ENCODE measurements at regions not wholly inside any gene's neighbourhood (a gene's known extent, or its start where the extent isn't known, plus 50 kb on each side); places are given as distances from the start of the nearest gene placed in this dataset.

GRCh38 chr2:138974651-138975050 lies 194.5 kb upstream of the NXPH2 start:
- no peak overlapping the region for H3K4me3 ChIP-seq
- TF ChIP-seq CTCF (IDR thresholded peaks at IDR 0.05), result no peak
- peaks cover 0 to 3% of the 10 kb centered on the region in 2 donors for H3K9me3 ChIP-seq
- ATAC-seq (no peak), DNase-seq (no peak)
- no peaks in the 10 kb centered on the region for H3K27me3 ChIP-seq
- no peak overlapping the region for H3K27ac ChIP-seq
- intact Hi-C loops (cut with DNase I), result no loop called here
- H3K36me3 ChIP-seq, result no peaks in the 10 kb centered on the region
- H3K4me1 ChIP-seq, result no peaks in the 10 kb centered on the region

DNA sequence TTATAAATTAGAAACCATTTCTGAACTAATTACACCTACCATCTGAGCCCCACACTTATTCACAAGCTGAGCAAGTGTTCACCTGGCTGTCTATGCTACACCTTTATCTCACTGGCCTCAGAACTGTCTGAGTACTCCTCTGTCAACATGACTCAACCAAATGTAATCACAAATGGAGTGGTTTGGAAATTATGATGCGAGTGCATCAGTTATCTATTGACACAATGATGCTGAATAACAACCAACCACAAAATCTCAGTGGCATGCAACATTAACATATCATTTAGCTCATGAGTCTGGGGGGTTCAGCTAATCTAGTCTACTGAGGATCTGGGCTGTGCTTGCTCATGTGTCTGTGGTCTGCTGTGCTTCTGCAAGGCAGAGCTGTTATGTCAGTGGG lies 184.2 kb upstream of the NXPH2 start:
- no peaks in the 10 kb centered on the region for H3K27me3 ChIP-seq
- no peaks in the 10 kb centered on the region for H3K9me3 ChIP-seq
- ATAC-seq, result no peak
- H3K4me1 ChIP-seq, result no peaks in the 10 kb centered on the region
- H3K27ac ChIP-seq, result no peak overlapping the region
- no peak for TF ChIP-seq CTCF (IDR thresholded peaks at IDR 0.05)
- intact Hi-C loops (cut with DNase I), result no loop called here
- DNase-seq, result no peak
- H3K4me3 ChIP-seq, result no peak overlapping the region
- no peaks in the 10 kb centered on the region for H3K36me3 ChIP-seq

- Histone ChIP-seq H3K27ac (no peak overlapping the region), H3K9me3 (no peaks in the 10 kb centered on the region), H3K4me3 (no peak overlapping the region), H3K27me3 (no peaks in the 10 kb centered on the region), H3K4me1 (no peaks in the 10 kb centered on the region), H3K36me3 (no peaks in the 10 kb centered on the region)
- DNase-seq (no peak), ATAC-seq (no peak)
- TF ChIP-seq CTCF (IDR thresholded peaks at IDR 0.05), result no peak
- intact Hi-C loops (cut with DNase I), result no loop called here
These were observed 182.5 kb upstream of the NXPH2 start for GRCh38 chr2:138962686-138963085.

GRCh38 chr2:138960191-138960590 lies 180.0 kb upstream of the NXPH2 start:
- intact Hi-C loops (cut with DNase I), result no loop called here
- DNase-seq (no peak), ATAC-seq (no peak)
- H3K9me3 ChIP-seq, result peaks cover 0 to 4% of the 10 kb centered on the region in 2 donors
- TF ChIP-seq CTCF (IDR thresholded peaks at IDR 0.05), result no peak
- H3K27me3 ChIP-seq, result no peaks in the 10 kb centered on the region
- no peak overlapping the region for H3K4me3 ChIP-seq
- no peaks in the 10 kb centered on the region for H3K4me1 ChIP-seq
- no peaks in the 10 kb centered on the region for H3K36me3 ChIP-seq
- H3K27ac ChIP-seq, result no peak overlapping the region

DNA sequence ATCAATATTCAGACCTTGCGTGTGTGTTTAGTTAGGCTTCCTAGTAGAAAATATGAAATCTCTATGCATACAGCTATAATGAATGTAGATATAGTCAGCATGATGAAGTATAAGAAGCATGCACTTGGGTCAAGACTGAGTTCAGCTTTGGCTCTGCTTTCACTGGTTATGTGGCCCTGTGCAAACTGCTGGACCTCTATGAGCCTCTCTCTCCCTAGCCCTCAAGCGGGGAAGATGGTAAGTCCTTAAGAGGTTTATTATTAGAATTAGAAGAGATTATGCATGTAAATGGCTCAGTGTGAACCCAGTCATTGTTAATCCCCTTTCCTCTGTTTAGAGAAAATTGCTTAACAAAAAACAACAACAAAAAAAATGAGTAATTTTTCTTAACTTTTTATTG lies 178.8 kb upstream of the NXPH2 start:
- intact Hi-C loops (cut with DNase I), result no loop called here
- ATAC-seq, result no peak
- DNase-seq, result no peak
- Histone ChIP-seq H3K4me3 (no peak overlapping the region), H3K4me1 (no peaks in the 10 kb centered on the region), H3K36me3 (no peaks in the 10 kb centered on the region), H3K9me3 (peaks cover 0 to 4% of the 10 kb centered on the region in 2 donors), H3K27me3 (no peaks in the 10 kb centered on the region), H3K27ac (no peak overlapping the region)
- TF ChIP-seq CTCF (IDR thresholded peaks at IDR 0.05), result no peak
